SU-DHL-6 (cell line): ENCODE measurements at regions not wholly inside any gene's neighbourhood (a gene's known extent, or its start where the extent isn't known, plus 50 kb on each side); places are given as distances from the start of the nearest gene placed in this dataset.
"Not testable (repeated sequence)": the region's sequence is repeated elsewhere in the genome, so short reads cannot be mapped to it uniquely, and the experiment has no call there.

Experiments used
- H2AFZ ChIP-seq: fragments of 200-600 bp; sonication (generic); 2 replicates; pipeline ENCODE4 v1.6.1; 2014; ENCODE audit warnings: low read depth, mild to moderate bottlenecking, moderate library complexity, mixed read lengths, antibody characterized with exemption, low read length; ENCODE audit not compliant: severe bottlenecking
- H3F3A ChIP-seq: fragments of 200-600 bp; shearing (Covaris generic); 2 replicates; pipeline ENCODE4 v1.6.0; 2016; ENCODE audit warnings: antibody characterized with exemption, mild to moderate bottlenecking; ENCODE audit not compliant: insufficient read depth
- H3K27ac ChIP-seq: fragments of 200-600 bp; sonication (generic); 2 replicates; pipeline ENCODE4 v1.5.1; 2016; ENCODE audit warnings: low read depth, mild to moderate bottlenecking, low read length, moderate library complexity, mixed read lengths
- H3K27me3 ChIP-seq: fragments of 200-600 bp; sonication (generic), shearing (Covaris generic); 2 replicates; pipeline ENCODE4 v1.6.0; 2014; ENCODE audit warnings: mild to moderate bottlenecking, low read length
- H3K36me3 ChIP-seq: fragments of 200-600 bp; sonication (generic); 2 replicates; pipeline ENCODE4 v1.6.1; 2014; ENCODE audit warnings: mild to moderate bottlenecking, low read length, mixed read lengths
- H3K4me2 ChIP-seq: fragments of 300-600, 200-600 bp; shearing (Covaris generic), sonication (generic); 2 replicates; pipeline ENCODE4 v1.6.0; 2014; ENCODE audit warnings: low read length, low read depth, mild to moderate bottlenecking; ENCODE audit not compliant: poor library complexity, severe bottlenecking
- H3K4me3 ChIP-seq: fragments of 200-600 bp; sonication (generic); 2 replicates; pipeline ENCODE4 v1.5.1; 2014; ENCODE audit warnings: antibody characterized with exemption, low read length, mild to moderate bottlenecking, mixed read lengths; ENCODE audit not compliant: insufficient read depth, poor library complexity, severe bottlenecking
- H3K79me2 ChIP-seq: fragments of 200-600 bp; sonication (generic); 2 replicates; pipeline ENCODE4 v1.6.1; 2014; ENCODE audit warnings: mild to moderate bottlenecking, low read length, moderate library complexity; ENCODE audit not compliant: insufficient read depth
- H3K9ac ChIP-seq: fragments of 200-600 bp; sonication (generic); 2 replicates; pipeline ENCODE4 v1.7.0; 2014; ENCODE audit warnings: mild to moderate bottlenecking, low read length
- H3K9me2 ChIP-seq: fragments of 200-600 bp; sonication (generic); replicated peaks from 2 replicates; pipeline ENCODE4 v1.6.1; 2014; ENCODE audit warnings: low read length; ENCODE audit not compliant: insufficient read depth
- H3K9me3 ChIP-seq: fragments of 200-600 bp; sonication (generic); 2 replicates; pipeline ENCODE4 v1.6.1; 2014; ENCODE audit warnings: low read length, mixed read lengths; ENCODE audit not compliant: insufficient read depth
- H4K20me1 ChIP-seq: fragments of 200-600 bp; sonication (generic); 2 replicates; pipeline ENCODE4 v1.6.1; 2014; ENCODE audit warnings: low read depth, mild to moderate bottlenecking, antibody characterized with exemption, low read length, moderate library complexity, mixed read lengths
- CTCF ChIP-seq: fragments of 200-600 bp; sonication (generic); IDR thresholded peaks from one replicate; pipeline ENCODE4 v1.5.1; 2017; ENCODE audit warnings: antibody characterized with exemption, mild to moderate bottlenecking, low read length, moderate library complexity; ENCODE audit not compliant: insufficient read depth, poor library complexity, severe bottlenecking
- EZH2phosphoT487 ChIP-seq: fragments of 200-600 bp; sonication (generic), shearing (Covaris generic); conservative IDR thresholded peaks from 2 replicates; pipeline ENCODE4 v1.6.1; 2018; ENCODE audit warnings: mild to moderate bottlenecking, antibody characterized with exemption, low read length, moderate library complexity, mixed read lengths

GRCh38 chr14:44453433-44454171 lies 53.5 kb downstream of the FSCB start:
- Histone ChIP-seq H3K27ac (no peak overlapping the region), H3K4me2 (no peak overlapping the region), H3K79me2 (no peaks in the 10 kb centered on the region), H3K4me3 (no peak overlapping the region), H3K36me3 (no peaks in the 10 kb centered on the region), H2AFZ (no peak overlapping the region), H3F3A (no peaks in the 10 kb centered on the region), H4K20me1 (no peaks in the 10 kb centered on the region), H3K9me2 (no peaks in the 10 kb centered on the region), H3K27me3 (no peaks in the 10 kb centered on the region), H3K9me3 (no peaks in the 10 kb centered on the region), H3K9ac (no peak overlapping the region)
- TF ChIP-seq EZH2phosphoT487 (no peak), CTCF (no peak)

GRCh38 chr14:44450232-44450631 lies 56.9 kb downstream of the FSCB start:
- H3K36me3 ChIP-seq, H3F3A ChIP-seq, H2AFZ ChIP-seq, H3K79me2 ChIP-seq, H3K9me3 ChIP-seq, H3K9me2 ChIP-seq, H3K9ac ChIP-seq, H3K4me2 ChIP-seq, H3K4me3 ChIP-seq, H3K27ac ChIP-seq, H3K27me3 ChIP-seq, H4K20me1 ChIP-seq: not testable (repeated sequence)

- no peak overlapping the region for H3K9ac ChIP-seq
- H3K4me3 ChIP-seq, result no peak overlapping the region
- H3K79me2 ChIP-seq, result no peaks in the 10 kb centered on the region
- no peaks in the 10 kb centered on the region for H4K20me1 ChIP-seq
- no peaks in the 10 kb centered on the region for H3F3A ChIP-seq
- H3K4me2 ChIP-seq, result no peak overlapping the region
- no peaks in the 10 kb centered on the region for H3K27me3 ChIP-seq
- TF ChIP-seq EZH2phosphoT487, result no peak
- TF ChIP-seq CTCF, result no peak
- H3K27ac ChIP-seq, result no peak overlapping the region
- H3K9me2 ChIP-seq, result no peaks in the 10 kb centered on the region
- no peaks in the 10 kb centered on the region for H3K36me3 ChIP-seq
- no peak overlapping the region for H2AFZ ChIP-seq
- H3K9me3 ChIP-seq, result no peaks in the 10 kb centered on the region
Measured at GRCh38 chr14:44449680-44450079, 57.4 kb downstream of the FSCB start.

- Histone ChIP-seq H3K9ac (no peak overlapping the region), H3K9me2 (no peaks in the 10 kb centered on the region), H3K27me3 (no peaks in the 10 kb centered on the region), H3K27ac (no peak overlapping the region), H3K4me3 (no peak overlapping the region), H4K20me1 (no peaks in the 10 kb centered on the region), H3K79me2 (no peaks in the 10 kb centered on the region), H2AFZ (no peak overlapping the region), H3K36me3 (no peaks in the 10 kb centered on the region), H3K9me3 (no peaks in the 10 kb centered on the region), H3F3A (no peaks in the 10 kb centered on the region), H3K4me2 (no peak overlapping the region)
- no peak for TF ChIP-seq EZH2phosphoT487
Measured at GRCh38 chr14:44448951-44449358, 58.1 kb downstream of the FSCB start.
